HL-60/S4 treated with retinoic acid at 250 ng/mL for 4 days and 3 days (cell line): ENCODE measurements at regions not wholly inside any gene's neighbourhood (a gene's known extent, or its start where the extent isn't known, plus 50 kb on each side); places are given as distances from the start of the nearest gene placed in this dataset.

ENCODE experiments used
- in situ Hi-C: fragments of 300-500 bp; cut with MboI; formaldehyde crosslinking; loops from 2 replicates; pipeline ENCODE4 v1.7.0; 2022; ENCODE audit warnings: low sequenced_read_pairs

DNA sequence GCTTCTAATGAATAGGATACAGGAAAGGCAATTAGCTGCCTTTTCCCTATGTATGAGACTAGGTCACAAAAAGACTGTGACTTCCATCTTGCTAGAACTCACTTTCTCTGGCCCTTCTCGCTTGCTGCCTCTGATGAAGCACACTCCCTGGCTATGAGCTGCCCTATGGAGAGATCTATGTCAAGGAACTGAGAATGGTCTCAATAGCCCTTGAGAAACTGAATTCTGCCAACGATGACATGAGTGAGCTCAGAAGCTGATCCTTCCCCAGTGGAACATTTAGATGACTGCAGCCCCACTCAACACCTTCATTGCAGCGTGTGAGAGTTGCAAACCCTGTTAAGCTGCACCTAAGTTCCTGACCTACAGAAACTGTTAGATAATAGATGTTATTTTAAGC lies 309.8 kb downstream of the COG6 start:
- in situ Hi-C loops, result no loop called here

DNA sequence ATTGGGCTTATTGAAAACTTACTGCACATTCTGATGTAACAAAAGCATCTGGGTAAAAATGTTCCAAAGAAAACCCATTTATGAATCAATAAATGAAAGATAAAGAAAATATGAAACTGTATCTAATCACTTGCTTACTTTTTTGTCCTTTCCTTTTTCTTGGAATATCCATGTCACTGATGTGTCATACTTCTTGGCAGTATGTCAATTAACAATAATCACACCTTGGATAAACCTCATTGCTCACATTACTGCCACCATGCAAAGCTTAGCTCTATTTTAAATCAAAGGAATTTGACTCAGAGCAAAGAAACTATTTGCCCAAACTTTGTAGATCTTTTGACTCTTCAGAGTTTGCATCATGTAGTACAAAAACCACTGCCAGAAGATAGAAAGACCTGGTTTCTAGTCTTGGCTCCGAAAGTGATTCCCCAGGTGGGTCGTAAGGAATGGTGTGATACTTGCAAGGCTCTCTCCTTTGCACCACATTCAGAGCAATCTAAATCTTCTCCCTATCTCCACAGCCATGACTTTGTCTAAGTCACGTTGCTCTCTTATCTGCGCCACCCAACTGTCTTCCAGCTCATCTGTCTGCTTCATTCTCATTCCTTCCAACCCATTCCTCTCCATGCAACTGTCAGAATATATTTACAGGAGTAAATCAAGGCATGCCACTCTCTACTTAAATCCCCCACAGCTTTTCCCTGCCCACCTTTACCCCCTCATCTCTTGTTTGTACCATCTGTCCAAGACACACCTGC lies 311.9 kb downstream of the COG6 start:
- in situ Hi-C loops, result no loop called here

DNA sequence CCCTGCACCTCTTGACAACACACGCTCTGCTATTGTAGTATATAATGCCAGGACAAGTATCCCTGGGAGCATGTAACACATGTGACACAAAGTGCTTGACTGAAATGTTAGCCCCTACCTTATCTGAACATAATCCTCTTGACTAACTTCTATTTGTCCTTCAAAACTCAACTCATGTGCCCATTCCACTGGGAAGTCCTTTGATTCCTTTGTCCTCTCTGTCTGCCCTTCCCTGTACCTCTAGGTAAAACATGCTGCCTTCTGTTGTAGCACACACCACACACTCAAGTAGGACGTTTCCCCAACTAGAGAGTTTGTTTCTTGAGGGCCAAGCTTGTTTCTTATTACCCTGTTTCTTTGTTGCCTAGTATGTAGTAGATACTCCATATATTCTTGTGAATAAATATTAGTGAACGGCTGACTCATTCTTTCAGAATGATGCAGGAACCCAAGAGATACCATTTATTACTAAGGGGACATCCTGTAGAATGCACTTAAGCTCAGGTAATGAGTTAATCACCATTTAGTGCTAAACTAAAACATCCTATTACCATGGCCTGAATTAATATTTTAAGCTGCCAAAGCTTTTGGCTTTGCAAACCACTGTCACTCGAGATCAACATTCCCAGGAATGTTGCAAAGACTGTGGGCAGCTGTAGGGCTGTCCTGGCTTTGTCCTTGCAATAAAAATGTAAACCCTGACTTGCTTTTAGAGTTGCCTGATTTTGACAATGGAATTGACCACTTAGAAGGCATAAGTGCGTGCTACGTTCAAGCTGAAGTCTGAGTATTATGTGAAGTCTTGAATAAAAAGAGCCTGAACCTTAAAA lies 313.4 kb downstream of the COG6 start:
- in situ Hi-C loops, result no loop called here

DNA sequence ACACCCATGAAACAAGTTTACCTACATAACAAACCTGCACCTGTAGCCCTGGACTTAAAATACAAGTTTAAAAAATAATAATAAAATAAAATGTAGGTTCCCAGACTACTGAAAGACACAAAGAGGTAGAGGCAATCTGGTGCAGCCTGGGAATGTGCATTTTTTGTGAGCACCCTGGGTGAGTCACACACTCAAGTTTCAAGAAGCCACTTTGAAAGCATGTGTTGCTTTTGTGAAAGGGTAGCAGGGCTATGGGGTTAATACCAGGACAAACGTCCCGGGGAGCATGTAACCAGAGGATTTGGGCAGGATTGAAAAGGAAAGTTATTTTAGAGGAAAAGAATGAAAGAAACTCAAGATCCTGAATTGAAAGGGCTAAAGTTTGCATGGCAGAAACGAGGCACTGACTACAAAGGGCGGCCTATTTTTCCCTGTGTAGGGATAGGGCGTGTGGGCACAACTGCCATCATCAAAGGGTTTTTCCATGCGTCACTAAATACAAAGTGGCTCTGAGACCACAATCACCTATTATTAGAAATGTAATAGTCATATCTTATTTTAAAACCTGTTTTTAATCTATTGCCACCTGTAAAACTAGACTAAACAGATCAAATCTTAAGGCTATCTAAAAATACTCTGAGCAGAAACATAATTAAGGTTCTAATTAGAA lies 314.9 kb downstream of the COG6 start:
- in situ Hi-C loops, result no loop called here

DNA sequence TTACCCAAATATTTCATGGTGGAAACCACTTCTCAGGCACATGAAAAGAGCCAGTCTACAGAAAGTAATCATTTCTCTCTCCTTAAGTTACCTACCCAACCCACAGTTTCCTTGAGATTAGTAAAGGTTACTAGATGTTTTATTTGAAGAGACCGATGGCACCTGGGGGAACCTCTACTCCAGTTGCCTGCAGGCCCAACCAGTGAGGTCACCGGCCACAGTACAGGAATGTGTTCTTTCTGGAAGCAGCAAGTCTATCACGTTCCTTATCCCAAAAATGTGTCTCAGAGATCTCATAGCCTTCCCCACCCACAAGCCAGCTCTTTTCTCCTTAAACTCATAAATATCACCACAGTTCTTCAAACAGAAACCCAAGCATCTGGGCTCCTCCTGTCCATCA lies 316.1 kb downstream of the COG6 start:
- in situ Hi-C loops, result no loop called here

DNA sequence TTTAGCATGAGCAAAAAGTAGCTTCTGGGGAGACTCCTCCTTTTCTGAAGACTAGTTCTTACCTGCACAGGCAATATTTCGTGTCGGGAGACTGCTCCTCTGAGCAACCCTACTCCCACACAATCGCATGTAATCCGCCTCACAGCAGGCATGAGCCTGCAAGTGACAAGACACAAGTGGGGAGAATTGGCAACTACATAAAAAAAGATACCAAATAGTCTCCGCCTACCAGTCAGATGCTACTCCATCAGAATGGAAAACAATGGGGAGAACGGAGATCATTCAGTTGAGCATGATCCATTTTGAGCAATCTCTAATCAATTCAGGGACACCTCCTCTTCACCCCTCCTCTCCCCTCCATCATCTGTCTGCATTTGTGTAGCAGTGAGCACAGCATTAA lies 321.0 kb downstream of the COG6 start:
- in situ Hi-C loops, result no loop called here

DNA sequence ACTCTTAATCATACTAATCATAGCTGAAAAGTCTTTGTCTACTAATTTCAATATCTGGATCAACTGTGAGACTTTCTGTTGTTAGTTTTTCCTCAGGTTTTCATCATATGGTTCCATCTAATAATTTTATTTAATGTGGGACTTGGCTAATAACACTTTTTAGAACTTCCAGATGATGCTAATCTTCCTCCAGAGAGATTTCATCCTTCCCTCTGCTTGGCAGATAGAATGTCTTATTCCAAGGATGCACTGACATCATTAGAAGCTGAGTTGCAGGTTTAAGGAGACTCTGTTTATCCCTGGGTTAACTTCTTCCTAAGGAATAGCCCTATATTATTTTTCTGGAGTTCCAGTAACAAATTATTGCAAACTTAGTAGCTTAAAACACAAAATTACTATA lies 325.6 kb downstream of the COG6 start:
- in situ Hi-C loops, result no loop called here

DNA sequence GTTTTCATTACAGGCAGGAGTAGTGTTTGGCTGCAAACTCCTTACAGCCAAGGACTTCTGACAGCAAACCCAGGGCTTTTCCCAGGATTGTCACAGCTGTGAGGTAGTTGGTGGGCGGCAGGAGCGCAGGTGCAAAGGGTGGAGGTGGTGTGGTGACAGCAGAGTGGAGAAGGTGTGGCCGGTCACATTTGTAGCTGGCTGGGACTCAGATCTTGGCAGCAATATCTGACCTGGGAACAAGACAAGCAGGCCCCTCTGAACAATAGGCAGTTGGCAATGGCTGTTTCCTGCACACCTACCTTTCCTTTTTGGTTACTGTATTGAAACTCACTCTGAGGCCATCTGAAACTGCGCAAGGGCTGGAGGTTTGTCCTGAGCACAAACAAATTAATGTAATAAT lies 327.3 kb downstream of the COG6 start:
- in situ Hi-C loops, result no loop called here

DNA sequence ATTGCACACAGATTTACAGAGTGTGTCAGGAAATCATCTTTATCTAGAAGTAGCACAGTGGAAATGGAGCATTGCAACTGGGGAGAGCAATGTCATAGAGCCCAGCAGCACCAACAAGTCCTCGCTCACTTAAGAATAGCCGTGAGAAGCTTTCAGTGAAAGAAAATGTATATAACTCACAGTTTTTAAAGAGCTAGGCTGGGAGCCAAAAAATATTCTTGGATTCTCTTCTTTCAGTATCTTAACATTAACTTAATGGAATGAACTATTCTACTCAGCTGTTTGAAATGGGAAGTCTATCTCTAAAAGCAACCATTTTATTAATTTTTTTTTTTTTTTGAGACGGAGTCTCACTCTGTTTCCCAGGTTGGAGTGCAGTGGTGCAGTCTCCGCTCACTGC lies 329.6 kb downstream of the COG6 start:
- in situ Hi-C loops, result no loop called here

DNA sequence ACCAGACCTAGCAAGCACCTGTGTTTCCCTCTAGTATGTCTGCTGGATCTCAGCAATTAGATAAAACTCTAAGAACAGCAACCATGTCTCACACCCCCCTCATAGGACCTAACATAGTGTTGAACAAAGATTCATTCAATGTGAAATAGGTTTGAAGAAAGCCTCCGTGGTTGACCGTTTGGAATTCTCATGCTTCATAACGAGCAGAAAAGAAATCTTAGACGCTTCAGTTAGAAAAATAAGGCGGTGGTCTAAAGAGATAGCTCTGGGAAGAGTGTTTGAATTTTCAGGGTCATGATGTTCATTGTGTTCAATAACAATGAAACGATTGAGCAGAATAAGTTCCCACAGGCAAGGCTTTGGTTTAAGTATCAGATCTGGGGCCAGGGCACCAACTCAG lies 332.9 kb downstream of the COG6 start:
- in situ Hi-C loops, result no loop called here

DNA sequence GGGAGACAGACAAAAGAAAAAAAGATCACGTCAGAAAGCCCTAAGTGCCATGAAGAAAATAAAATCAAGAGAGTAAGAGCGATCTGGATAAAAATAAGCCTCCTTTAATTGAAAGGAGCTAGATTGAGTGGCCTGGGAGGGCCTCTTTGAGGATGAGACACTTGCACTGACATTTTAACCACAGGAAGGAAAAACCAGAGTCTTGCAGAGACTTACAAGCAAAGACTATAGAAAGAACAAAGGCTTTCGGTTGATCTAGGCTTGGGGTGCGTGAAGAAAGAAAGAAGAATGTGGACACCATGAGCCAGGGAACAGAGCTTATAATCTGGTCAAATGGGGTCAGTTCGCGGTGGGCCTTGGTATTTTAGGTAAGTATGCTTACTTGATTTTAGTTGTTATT lies 342.7 kb downstream of the COG6 start:
- in situ Hi-C loops, result no loop called here

DNA sequence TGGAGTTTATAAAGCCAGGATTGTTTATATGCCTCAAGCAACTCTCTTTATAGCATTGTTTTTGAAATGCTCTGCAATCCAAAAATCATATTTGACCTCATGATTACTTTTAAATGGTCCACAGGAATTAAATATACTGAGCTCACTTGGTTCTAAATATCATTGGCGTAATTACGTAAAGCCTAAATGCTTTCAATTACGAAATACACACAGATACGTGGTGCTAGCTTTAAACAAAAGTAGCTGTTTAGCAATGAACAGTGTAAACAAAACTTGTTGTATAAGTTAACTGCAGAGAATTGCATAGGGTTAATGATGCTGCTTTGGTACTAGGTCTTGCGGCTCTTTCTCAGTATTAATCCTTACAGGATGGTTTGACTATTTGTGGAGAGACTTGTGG lies 346.6 kb downstream of the COG6 start:
- in situ Hi-C loops, result no loop called here

DNA sequence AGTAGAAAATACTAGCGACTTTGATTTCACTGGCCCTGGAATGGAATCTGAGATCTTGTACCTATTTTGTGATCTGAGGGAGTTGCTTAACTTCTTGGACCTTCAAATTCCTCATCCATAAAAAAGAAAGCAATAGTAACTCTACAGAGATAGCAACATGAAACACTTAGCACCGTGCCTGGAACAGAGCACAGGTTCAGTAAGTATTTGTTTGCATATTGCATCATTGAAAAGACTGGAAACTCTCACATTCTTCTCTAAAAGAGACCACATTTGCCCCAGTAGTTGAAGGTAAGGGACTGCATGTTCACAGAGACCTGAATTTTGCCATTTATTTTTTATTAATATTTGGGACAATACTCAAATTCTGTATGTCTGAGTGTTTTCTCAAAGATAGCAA lies 358.1 kb downstream of the COG6 start:
- in situ Hi-C loops, result no loop called here

DNA sequence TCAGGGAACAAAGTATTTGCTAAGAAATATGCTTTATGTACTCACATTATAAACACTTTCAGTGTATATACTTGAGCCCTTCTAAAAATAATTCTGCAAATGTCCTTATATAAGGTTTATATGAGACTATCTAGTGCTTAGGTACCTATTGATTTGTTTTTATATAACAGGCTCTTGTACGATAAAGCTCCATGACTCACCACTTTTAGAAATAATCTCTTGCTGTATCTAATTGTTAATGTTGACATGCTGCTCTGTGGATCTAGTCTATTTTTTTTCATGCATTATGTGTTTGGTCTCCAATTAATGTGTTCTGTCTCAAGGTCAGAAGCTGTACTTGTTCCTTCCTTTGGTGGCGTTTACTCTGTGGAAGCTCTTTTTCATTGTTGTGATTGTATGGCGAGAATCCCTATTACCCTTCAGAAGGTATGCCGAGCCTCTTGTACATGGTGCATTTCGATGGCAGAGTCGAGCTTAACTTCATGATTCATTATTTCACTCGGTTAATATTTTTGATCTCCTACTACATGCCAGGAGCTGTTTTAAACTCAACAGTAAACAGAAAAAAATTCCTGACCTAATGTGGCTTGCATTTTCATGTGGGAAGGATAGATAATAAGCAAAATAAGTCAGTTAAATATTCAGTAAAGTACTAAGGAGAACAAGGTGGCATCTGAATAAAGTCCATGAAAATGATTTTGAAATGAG lies 361.6 kb downstream of the COG6 start:
- in situ Hi-C loops, result no loop called here

DNA sequence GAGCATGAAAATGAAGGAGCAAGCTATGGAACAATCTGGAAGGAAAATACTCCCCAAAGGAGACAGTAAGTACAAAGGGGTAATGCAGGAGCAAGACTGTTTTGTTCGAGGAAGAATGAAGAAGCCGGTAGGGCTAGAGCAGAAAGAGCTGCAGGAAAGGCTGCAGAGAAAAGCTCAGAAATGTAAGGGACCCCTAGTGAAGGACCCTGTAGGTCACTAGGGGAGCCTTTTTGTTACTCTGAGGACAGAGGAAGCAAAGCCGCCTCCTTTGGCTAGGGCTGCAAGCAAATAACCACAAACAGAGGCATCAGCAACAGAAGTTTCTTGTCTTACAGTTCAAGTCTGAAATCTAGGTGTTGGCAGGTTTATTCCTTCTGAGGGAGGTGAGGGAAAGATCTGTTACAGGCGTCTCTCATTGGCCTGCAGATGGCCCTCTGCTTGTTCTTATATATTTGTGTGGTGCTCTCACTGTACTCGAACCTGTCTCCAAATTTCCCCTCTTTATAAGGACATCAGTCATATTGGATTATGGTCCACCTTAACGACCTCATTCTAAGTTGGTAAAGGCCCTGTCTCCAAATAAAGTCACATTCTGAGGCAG lies 362.3 kb downstream of the COG6 start:
- in situ Hi-C loops, result no loop called here

DNA sequence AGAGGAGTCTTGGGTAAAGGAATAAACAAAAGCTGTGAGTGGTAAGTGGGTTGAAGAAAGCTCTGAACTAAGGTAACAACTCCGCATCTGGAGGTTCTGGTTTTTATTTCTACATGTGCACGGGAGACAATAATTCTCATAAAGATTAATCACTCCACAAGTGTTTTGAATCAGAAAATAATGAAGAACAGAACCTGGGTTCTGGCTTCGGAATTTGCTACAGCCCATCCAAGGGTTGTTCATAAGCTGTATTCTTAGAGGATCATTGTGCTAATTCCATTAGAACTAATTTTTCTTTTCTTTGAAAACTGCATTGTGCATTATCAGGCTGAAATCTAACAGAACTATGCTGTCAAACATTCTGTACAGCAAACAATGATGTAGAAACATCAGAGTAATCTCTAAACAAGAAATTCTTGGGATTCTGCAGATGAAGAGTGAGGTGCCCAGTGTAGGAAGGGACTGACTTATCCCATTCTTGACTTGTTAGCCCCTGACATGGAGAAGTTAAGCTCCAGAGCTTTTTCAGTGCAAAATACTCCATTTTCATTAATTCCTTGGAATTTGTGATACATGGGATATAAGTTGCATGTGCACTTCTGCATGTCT lies 368.2 kb downstream of the COG6 start:
- in situ Hi-C loops, result no loop called here

DNA sequence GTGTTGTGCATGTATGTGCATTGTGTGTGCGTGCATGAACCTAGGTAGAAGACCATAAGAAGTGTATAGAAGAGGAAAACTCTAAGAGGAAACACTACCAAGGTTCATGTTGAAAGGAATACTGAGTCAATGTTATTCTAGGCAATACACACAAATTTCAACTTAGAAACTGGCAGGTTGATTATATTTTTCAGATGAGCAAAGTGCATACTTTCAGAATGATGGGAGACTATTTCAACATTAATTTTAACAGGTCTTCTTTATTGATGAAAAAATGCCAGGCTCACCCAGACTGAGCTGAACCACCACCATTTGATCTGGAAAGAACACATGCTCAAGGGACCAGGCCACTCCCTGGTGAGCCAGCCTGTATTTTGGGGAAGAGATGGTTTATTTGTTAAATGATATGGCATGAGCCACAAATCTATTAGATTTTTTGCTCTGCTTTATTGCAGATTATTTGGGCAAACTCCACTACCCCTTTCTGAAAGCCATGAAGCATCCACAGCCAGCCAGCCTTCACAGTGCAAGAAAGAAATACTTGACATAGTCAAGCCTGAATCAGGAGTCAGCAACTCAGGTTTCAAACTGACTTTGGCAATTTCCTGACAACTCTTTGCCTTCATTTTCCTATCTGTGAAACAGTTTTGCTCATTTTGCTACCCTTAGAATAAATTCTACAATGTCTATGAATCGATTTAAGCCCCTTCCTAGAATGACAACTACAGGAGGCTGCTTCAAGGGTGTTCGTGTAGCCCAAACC lies 368.9 kb downstream of the COG6 start:
- in situ Hi-C loops, result no loop called here

DNA sequence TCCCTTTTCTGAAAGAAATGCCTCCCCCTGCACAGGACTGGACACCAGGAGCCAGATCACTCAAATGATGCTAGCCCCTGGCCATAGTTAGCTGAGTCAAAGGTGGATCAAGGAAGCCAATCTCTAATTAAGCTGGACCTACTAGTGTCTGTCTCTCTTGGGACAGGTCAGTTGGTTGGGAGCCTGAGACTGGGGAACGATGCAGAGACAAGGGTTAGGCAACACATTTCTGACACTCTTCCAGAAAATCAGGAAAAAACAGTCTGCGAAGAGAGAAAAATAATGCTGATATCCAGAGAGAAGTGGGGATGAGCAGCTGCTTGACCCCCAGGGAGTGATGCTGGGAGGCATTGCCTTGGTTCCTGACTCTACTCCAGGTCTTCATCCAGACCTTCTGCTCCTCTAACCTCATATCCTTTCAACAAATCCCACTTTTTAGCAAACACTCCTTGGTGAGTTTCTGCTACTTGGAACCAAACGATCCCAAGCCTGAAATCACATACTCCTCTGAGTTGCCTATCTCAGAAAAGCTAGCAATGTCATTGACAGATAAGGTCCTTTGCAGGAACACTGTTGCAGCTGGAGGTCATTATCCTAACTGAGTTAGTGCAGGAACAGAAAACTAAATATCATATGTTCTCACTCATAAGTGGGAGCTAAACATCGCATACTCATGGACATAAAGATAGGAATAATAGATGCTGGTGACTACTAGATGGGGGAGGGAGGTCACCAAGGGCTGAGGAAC lies 369.7 kb downstream of the COG6 start:
- in situ Hi-C loops, result no loop called here

DNA sequence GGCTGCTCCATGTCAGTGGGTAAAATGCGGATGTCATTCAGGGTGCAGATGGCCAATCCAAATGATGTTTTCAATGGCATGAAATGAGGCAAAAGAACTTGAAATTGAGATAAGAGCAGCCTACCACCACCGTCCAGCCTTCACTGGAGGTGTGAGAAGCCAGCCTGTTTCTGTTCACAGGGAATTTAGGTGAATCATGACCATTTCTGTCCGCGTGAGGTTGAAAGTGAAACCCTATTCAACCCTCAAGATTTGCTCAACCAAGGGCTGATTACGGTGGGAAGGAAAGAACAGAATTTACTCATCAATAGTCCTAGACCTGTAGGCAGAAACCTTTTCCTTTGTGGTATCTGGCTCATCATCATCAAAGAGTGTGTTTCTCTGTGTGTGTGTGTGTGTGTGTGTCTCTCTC lies 370.7 kb downstream of the COG6 start:
- in situ Hi-C loops, result no loop called here
